Endodermal cell (in vitro differentiated cells): ENCODE measurements at regions not wholly inside any gene's neighbourhood (a gene's known extent, or its start where the extent isn't known, plus 50 kb on each side); places are given as distances from the start of the nearest gene placed in this dataset.

Experiments used
- DNase-seq: peaks from one replicate; pipeline ENCODE4 v3.0.0-alpha.2; 2017
- H3K27ac ChIP-seq: 2 replicates; pipeline ENCODE4 v1.5.1; 2013; ENCODE audit warnings: mild to moderate bottlenecking, low read depth, low read length, moderate library complexity
- H3K27me3 ChIP-seq: 2 replicates; pipeline ENCODE4 v1.6.1; 2013; ENCODE audit warnings: mild to moderate bottlenecking, low read length, moderate library complexity; ENCODE audit not compliant: insufficient read depth, control insufficient read depth, poor library complexity, severe bottlenecking
- H3K36me3 ChIP-seq: 2 replicates; pipeline ENCODE4 v1.7.0; 2013; ENCODE audit warnings: mild to moderate bottlenecking, low read length, moderate library complexity; ENCODE audit not compliant: control insufficient read depth, insufficient read depth
- H3K4me1 ChIP-seq: one replicate; pipeline ENCODE4 v1.7.0; 2013; ENCODE audit warnings: low read length; ENCODE audit not compliant: control insufficient read depth, insufficient read depth
- H3K4me3 ChIP-seq: 2 replicates; pipeline ENCODE4 v1.5.1; 2013; ENCODE audit warnings: mild to moderate bottlenecking, low read length, moderate library complexity
- H3K9ac ChIP-seq: 2 replicates; pipeline ENCODE4 v1.6.1; 2013; ENCODE audit warnings: mild to moderate bottlenecking, low read length, moderate library complexity; ENCODE audit not compliant: poor library complexity, severe bottlenecking; ENCODE audit errors: extremely low read depth
- H3K9me3 ChIP-seq: 2 replicates; pipeline ENCODE4 v1.6.1; 2013; ENCODE audit warnings: mild to moderate bottlenecking, low read length, moderate library complexity; ENCODE audit not compliant: control insufficient read depth
- H3K27ac Mint-ChIP-seq: 2 replicates; pipeline ENCODE4 v1.8.0; 2020; ENCODE audit warnings: mixed read lengths
- H3K27me3 Mint-ChIP-seq: 2 replicates; pipeline ENCODE4 v1.8.0; 2021; ENCODE audit warnings: mild to moderate bottlenecking, mixed read lengths; ENCODE audit not compliant: insufficient read depth
- H3K36me3 Mint-ChIP-seq: 2 replicates; pipeline ENCODE4 v1.8.0; 2020; ENCODE audit warnings: low read depth, mixed read lengths
- H3K4me1 Mint-ChIP-seq: 2 replicates; pipeline ENCODE4 v1.8.0; 2020; ENCODE audit warnings: mixed read lengths
- H3K4me3 Mint-ChIP-seq: 2 replicates; pipeline ENCODE4 v1.8.0; 2020; ENCODE audit warnings: mild to moderate bottlenecking, moderate library complexity, mixed read lengths
- H3K9me3 Mint-ChIP-seq: 2 replicates; pipeline ENCODE4 v1.8.0; 2020; ENCODE audit warnings: mild to moderate bottlenecking, mixed read lengths
- WGBS, 2 experiments: methylation state at CpG; one replicate each; pipeline versions ENCODE4 v1.1.5 to v1.1.7; 2013; ENCODE audit warnings: missing lambda C conversion rate in 2 of 2, mixed read lengths in 1 of 2; ENCODE audit not compliant: insufficient coverage in 1 of 2, insufficient read length in 1 of 2; 5-methylcytosine and 5-hydroxymethylcytosine counted together
- TF ChIP-seq, protein P1 (sequence below): fragments of 200-600 bp; sonication (generic); conservative IDR thresholded peaks from 2 replicates; pipeline ENCODE4 v1.5.0; 2021; ENCODE audit warnings: antibody characterized with exemption, mild to moderate bottlenecking

DNA sequence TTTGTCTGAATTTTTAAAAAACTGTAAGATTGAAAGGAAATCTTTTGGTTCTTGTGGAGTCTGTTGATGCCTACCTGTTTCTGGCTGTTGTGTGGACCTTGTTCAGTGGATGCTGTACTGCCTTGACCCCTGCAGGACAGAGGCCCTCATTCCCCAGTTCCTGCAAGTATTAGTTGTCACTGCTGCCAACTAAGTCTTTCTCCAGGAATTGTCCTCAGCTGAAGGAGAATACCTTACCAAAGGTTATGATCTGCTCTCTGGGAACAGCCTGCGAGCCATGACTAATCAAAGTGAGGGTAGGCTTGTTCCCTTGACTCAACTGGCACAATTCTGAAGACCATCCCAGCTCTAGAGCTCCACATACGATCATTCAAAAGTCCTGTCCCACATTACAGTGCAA lies 145.3 kb upstream of the FST start:
- Mint-ChIP-seq H3K36me3 (no peaks in the 10 kb centered on the region), H3K27ac (no peak overlapping the region), H3K27me3 (no peaks in the 10 kb centered on the region), H3K4me1 (peaks cover 14% of the 10 kb centered on the region), H3K4me3 (no peak overlapping the region), H3K9me3 (no peaks in the 10 kb centered on the region)
- 82 to 84% methylated on average over 2 of the region's 2 CpGs for WGBS, 2 experiments
- peaks cover 5% of the 10 kb centered on the region for H3K4me1 ChIP-seq
- TF ChIP-seq, protein P1, sequence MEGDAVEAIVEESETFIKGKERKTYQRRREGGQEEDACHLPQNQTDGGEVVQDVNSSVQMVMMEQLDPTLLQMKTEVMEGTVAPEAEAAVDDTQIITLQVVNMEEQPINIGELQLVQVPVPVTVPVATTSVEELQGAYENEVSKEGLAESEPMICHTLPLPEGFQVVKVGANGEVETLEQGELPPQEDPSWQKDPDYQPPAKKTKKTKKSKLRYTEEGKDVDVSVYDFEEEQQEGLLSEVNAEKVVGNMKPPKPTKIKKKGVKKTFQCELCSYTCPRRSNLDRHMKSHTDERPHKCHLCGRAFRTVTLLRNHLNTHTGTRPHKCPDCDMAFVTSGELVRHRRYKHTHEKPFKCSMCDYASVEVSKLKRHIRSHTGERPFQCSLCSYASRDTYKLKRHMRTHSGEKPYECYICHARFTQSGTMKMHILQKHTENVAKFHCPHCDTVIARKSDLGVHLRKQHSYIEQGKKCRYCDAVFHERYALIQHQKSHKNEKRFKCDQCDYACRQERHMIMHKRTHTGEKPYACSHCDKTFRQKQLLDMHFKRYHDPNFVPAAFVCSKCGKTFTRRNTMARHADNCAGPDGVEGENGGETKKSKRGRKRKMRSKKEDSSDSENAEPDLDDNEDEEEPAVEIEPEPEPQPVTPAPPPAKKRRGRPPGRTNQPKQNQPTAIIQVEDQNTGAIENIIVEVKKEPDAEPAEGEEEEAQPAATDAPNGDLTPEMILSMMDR, result peak; percentile 79
- no peaks in the 10 kb centered on the region for H3K9me3 ChIP-seq
- no peaks in the 10 kb centered on the region for H3K36me3 ChIP-seq
- DNase-seq, result peak; percentile 79
- no peak overlapping the region for H3K27ac ChIP-seq
- H3K4me3 ChIP-seq, result no peak overlapping the region
- no peak overlapping the region for H3K9ac ChIP-seq
- no peaks in the 10 kb centered on the region for H3K27me3 ChIP-seq

DNA sequence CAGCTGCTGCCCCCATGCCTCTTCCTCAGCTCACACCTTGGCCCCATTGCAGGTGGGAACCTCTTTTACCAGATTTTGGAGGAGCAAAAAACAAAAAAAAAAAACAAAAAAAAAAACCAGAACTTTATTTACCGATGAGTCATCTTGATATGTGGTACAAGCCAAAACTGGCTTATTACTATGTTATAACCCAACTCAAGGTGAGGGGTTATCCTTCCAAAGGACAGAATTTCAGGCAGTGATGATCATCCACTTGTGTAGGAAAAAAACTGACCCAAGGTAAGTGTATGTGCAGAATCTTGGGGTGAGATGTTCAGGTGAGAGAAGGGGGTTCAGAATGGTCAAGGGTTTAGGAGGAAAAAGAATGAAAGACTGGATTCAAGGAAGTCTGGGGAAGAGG lies 142.6 kb upstream of the FST start:
- TF ChIP-seq, protein P1, result no peak
- H3K9me3 Mint-ChIP-seq, result no peaks in the 10 kb centered on the region
- WGBS, 2 experiments, result 100% methylated on average over 1 of the region's 1 CpG; no CpG with 5 or more reads in 1 of the 2 experiments

DNA sequence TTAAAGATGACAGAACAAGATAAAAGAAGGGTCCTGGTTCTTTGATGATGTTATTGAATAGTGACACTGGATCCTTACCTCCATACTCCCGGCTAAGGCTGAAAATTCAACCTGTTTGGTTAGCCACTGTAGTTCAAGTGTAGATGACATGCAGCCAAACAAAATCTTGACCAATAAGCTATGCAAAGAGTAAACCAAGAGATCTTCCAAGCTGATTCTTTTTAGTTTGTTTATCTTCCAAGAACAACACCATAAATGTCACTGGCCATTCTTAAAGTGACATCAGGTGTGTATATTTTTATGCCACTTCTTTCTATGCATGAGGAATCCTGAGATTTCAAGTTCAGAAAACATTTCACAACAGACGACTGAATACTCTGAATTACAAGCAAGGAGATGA lies 141.5 kb upstream of the FST start:
- no peaks in the 10 kb centered on the region for H3K36me3 ChIP-seq
- Mint-ChIP-seq H3K9me3 (peaks cover 4% of the 10 kb centered on the region), H3K36me3 (no peaks in the 10 kb centered on the region), H3K4me3 (no peak overlapping the region), H3K4me1 (peaks cover 12% of the 10 kb centered on the region), H3K27ac (no peak overlapping the region), H3K27me3 (no peaks in the 10 kb centered on the region)
- H3K9ac ChIP-seq, result no peak overlapping the region
- H3K4me1 ChIP-seq, result peaks cover 3% of the 10 kb centered on the region
- peaks cover 6% of the 10 kb centered on the region for H3K9me3 ChIP-seq
- H3K4me3 ChIP-seq, result no peak overlapping the region
- WGBS, 2 experiments, result 93 to 94% methylated on average over 2 of the region's 2 CpGs
- no peaks in the 10 kb centered on the region for H3K27me3 ChIP-seq
- no peak overlapping the region for H3K27ac ChIP-seq
- TF ChIP-seq, protein P1, result no peak
- DNase-seq, result no peak

More for the DNA sequence above, 142.6 kb upstream of the FST start:
- no peaks in the 10 kb centered on the region for H3K27me3 ChIP-seq
- Mint-ChIP-seq H3K36me3 (no peaks in the 10 kb centered on the region), H3K27ac (no peak overlapping the region), H3K4me1 (peaks cover 12% of the 10 kb centered on the region), H3K27me3 (no peaks in the 10 kb centered on the region), H3K4me3 (no peak overlapping the region)
- no peak overlapping the region for H3K4me3 ChIP-seq
- no peaks in the 10 kb centered on the region for H3K9me3 ChIP-seq
- DNase-seq, result no peak
- H3K4me1 ChIP-seq, result no peaks in the 10 kb centered on the region
- H3K36me3 ChIP-seq, result no peaks in the 10 kb centered on the region
- no peak overlapping the region for H3K9ac ChIP-seq
- H3K27ac ChIP-seq, result no peak overlapping the region
